ENCODE measurements at regions not wholly inside any gene's neighbourhood (a gene's known extent, or its start where the extent isn't known, plus 50 kb on each side); places are given as distances from the start of the nearest gene placed in this dataset.

GRCh38 chr15:47360305-47360704 is 357.0 kb upstream of the SEMA6D start:
- DNase-seq = no peak
- Mint-ChIP-seq H3K9me3 (peaks cover 0 to 3% of the 10 kb centered on the region in 2 donors), H3K36me3 (no peaks in the 10 kb centered on the region), H3K27me3 (no peaks in the 10 kb centered on the region), H3K27ac (no peak overlapping the region), H3K4me1 (no peaks in the 10 kb centered on the region), H3K4me3 (no peak overlapping the region)
- no peak for ATAC-seq (replicated peaks)

GRCh38 chr15:47362118-47362905 is 355.0 kb upstream of the SEMA6D start:
- Mint-ChIP-seq H3K27me3 (no peaks in the 10 kb centered on the region), H3K4me1 (no peaks in the 10 kb centered on the region), H3K27ac (no peak overlapping the region), H3K4me3 (no peak overlapping the region), H3K9me3 (peaks cover 0 to 2% of the 10 kb centered on the region in 2 donors), H3K36me3 (no peaks in the 10 kb centered on the region)
- no peak for DNase-seq
- ATAC-seq (replicated peaks) = no peak

GRCh38 chr15:47363653-47364052 is 353.7 kb upstream of the SEMA6D start:
- no peak for DNase-seq
- H3K9me3 Mint-ChIP-seq = peaks cover 0 to 2% of the 10 kb centered on the region in 2 donors
- no peak for ATAC-seq (replicated peaks)
- H3K4me1 Mint-ChIP-seq = no peaks in the 10 kb centered on the region
- H3K27ac Mint-ChIP-seq = no peak overlapping the region
- no peak overlapping the region for H3K4me3 Mint-ChIP-seq
- H3K27me3 Mint-ChIP-seq = no peaks in the 10 kb centered on the region
- no peaks in the 10 kb centered on the region for H3K36me3 Mint-ChIP-seq

GRCh38 chr15:47364230-47365141 is 352.8 kb upstream of the SEMA6D start:
- no peak overlapping the region for H3K4me3 Mint-ChIP-seq
- no peak for ATAC-seq (replicated peaks)
- no peaks in the 10 kb centered on the region for H3K4me1 Mint-ChIP-seq
- no peaks in the 10 kb centered on the region for H3K27me3 Mint-ChIP-seq
- no peaks in the 10 kb centered on the region for H3K36me3 Mint-ChIP-seq
- peaks cover 0 to 5% of the 10 kb centered on the region in 2 donors for H3K9me3 Mint-ChIP-seq
- no peak for DNase-seq
- H3K27ac Mint-ChIP-seq = no peak overlapping the region

- no peaks in the 10 kb centered on the region for H3K36me3 Mint-ChIP-seq
- H3K27me3 Mint-ChIP-seq = no peaks in the 10 kb centered on the region
- no peak overlapping the region for H3K4me3 Mint-ChIP-seq
- no peaks in the 10 kb centered on the region for H3K4me1 Mint-ChIP-seq
- ATAC-seq (replicated peaks) (no peak), DNase-seq (no peak)
- H3K9me3 Mint-ChIP-seq = peaks cover 0 to 5% of the 10 kb centered on the region in 2 donors
- H3K27ac Mint-ChIP-seq = no peak overlapping the region
Observed at GRCh38 chr15:47366884-47367283, 350.4 kb upstream of the SEMA6D start.

GRCh38 chr15:47367726-47368390 is 349.4 kb upstream of the SEMA6D start:
- ATAC-seq (replicated peaks) = no peak
- peaks cover 0 to 5% of the 10 kb centered on the region in 2 donors for H3K9me3 Mint-ChIP-seq

GRCh38 chr15:47371939-47372338 is 345.4 kb upstream of the SEMA6D start:
- Mint-ChIP-seq H3K4me1 (no peaks in the 10 kb centered on the region), H3K4me3 (no peak overlapping the region), H3K27me3 (no peaks in the 10 kb centered on the region), H3K9me3 (peaks cover 0 to 3% of the 10 kb centered on the region in 2 donors), H3K27ac (no peak overlapping the region), H3K36me3 (no peaks in the 10 kb centered on the region)
- DNase-seq (no peak), ATAC-seq (replicated peaks) (no peak)

More at GRCh38 chr15:47367726-47368390, 349.4 kb upstream of the SEMA6D start:
- Mint-ChIP-seq H3K36me3 (no peaks in the 10 kb centered on the region), H3K27ac (no peak overlapping the region), H3K4me3 (no peak overlapping the region), H3K27me3 (no peaks in the 10 kb centered on the region), H3K4me1 (no peaks in the 10 kb centered on the region)
- DNase-seq = no peak

- H3K4me1 Mint-ChIP-seq = no peaks in the 10 kb centered on the region
- ATAC-seq (replicated peaks) = no peak
Observed at GRCh38 chr15:47374222-47374621, 343.1 kb upstream of the SEMA6D start.

GRCh38 chr15:47376190-47376589 is 341.1 kb upstream of the SEMA6D start:
- no peak for ATAC-seq (replicated peaks)
- no peak for DNase-seq
- H3K9me3 Mint-ChIP-seq = no peaks in the 10 kb centered on the region

More at GRCh38 chr15:47374222-47374621, 343.1 kb upstream of the SEMA6D start:
- no peaks in the 10 kb centered on the region for H3K9me3 Mint-ChIP-seq
- no peak overlapping the region for H3K27ac Mint-ChIP-seq
- DNase-seq = no peak
- no peak overlapping the region for H3K4me3 Mint-ChIP-seq
- H3K36me3 Mint-ChIP-seq = no peaks in the 10 kb centered on the region
- no peaks in the 10 kb centered on the region for H3K27me3 Mint-ChIP-seq

GRCh38 chr15:47377465-47377864 is 339.8 kb upstream of the SEMA6D start:
- Mint-ChIP-seq H3K4me1 (no peaks in the 10 kb centered on the region), H3K4me3 (no peak overlapping the region), H3K9me3 (no peaks in the 10 kb centered on the region), H3K27ac (no peak overlapping the region), H3K36me3 (no peaks in the 10 kb centered on the region), H3K27me3 (no peaks in the 10 kb centered on the region)
- DNase-seq (no peak), ATAC-seq (replicated peaks) (no peak)

More at GRCh38 chr15:47376190-47376589, 341.1 kb upstream of the SEMA6D start:
- H3K4me1 Mint-ChIP-seq = no peaks in the 10 kb centered on the region
- no peaks in the 10 kb centered on the region for H3K36me3 Mint-ChIP-seq
- H3K27me3 Mint-ChIP-seq = no peaks in the 10 kb centered on the region
- H3K27ac Mint-ChIP-seq = no peak overlapping the region
- no peak overlapping the region for H3K4me3 Mint-ChIP-seq

- Mint-ChIP-seq H3K27ac (no peak overlapping the region), H3K9me3 (no peaks in the 10 kb centered on the region), H3K4me3 (no peak overlapping the region), H3K4me1 (no peaks in the 10 kb centered on the region), H3K36me3 (no peaks in the 10 kb centered on the region), H3K27me3 (no peaks in the 10 kb centered on the region)
- no peak for DNase-seq
- ATAC-seq (replicated peaks) = no peak
Observed at GRCh38 chr15:47378527-47378926, 338.8 kb upstream of the SEMA6D start.

GRCh38 chr15:47383102-47383501 is 334.2 kb upstream of the SEMA6D start:
- H3K9me3 Mint-ChIP-seq = no peaks in the 10 kb centered on the region
- no peak for DNase-seq
- no peak overlapping the region for H3K27ac Mint-ChIP-seq
- no peaks in the 10 kb centered on the region for H3K36me3 Mint-ChIP-seq
- no peak overlapping the region for H3K4me3 Mint-ChIP-seq
- no peaks in the 10 kb centered on the region for H3K27me3 Mint-ChIP-seq
- no peak for ATAC-seq (replicated peaks)
- H3K4me1 Mint-ChIP-seq = no peaks in the 10 kb centered on the region

- Mint-ChIP-seq H3K4me3 (no peak overlapping the region), H3K36me3 (no peaks in the 10 kb centered on the region), H3K9me3 (no peaks in the 10 kb centered on the region), H3K27ac (no peak overlapping the region), H3K27me3 (no peaks in the 10 kb centered on the region), H3K4me1 (no peaks in the 10 kb centered on the region)
- no peak for ATAC-seq (replicated peaks)
- DNase-seq = no peak
Observed at GRCh38 chr15:47383801-47384200, 333.5 kb upstream of the SEMA6D start.

GRCh38 chr15:47384341-47384740 is 333.0 kb upstream of the SEMA6D start:
- H3K4me1 Mint-ChIP-seq = no peaks in the 10 kb centered on the region
- no peak overlapping the region for H3K4me3 Mint-ChIP-seq
- no peaks in the 10 kb centered on the region for H3K27me3 Mint-ChIP-seq
- no peaks in the 10 kb centered on the region for H3K36me3 Mint-ChIP-seq
- no peak for ATAC-seq (replicated peaks)
- no peak overlapping the region for H3K27ac Mint-ChIP-seq
- no peak for DNase-seq
- H3K9me3 Mint-ChIP-seq = no peaks in the 10 kb centered on the region
